Activated CD4-positive, alpha-beta T cell treated with anti-CD3 and anti-CD28 coated beads, Interleukin-2, amount 10 ng/mL, durations not matched to agents 7 days and 5 days (primary cell): ENCODE measurements at regions not wholly inside any gene's neighbourhood (a gene's known extent, or its start where the extent isn't known, plus 50 kb on each side); places are given as distances from the start of the nearest gene placed in this dataset.

ENCODE experiments used
- CTCF ChIA-PET: fragments of 350-600 bp; sonication (Branson Sonifier 250); formaldehyde crosslinking; loops from one replicate; lab custom pipeline; 2021; ENCODE audit warnings: antibody characterized with exemption; lab: Charles Lee
- POLR2A ChIA-PET: fragments of 350-600 bp; sonication (Branson Sonifier 250); formaldehyde crosslinking; loops from one replicate; lab custom pipeline; 2021; ENCODE audit warnings: antibody characterized with exemption; lab: Charles Lee
- DNase-seq: peaks from one replicate; pipeline ENCODE4 v3.0.0-alpha.2; 2020
- H3K27ac Mint-ChIP-seq: one replicate; pipeline ENCODE4 v1.8.0; 2021; ENCODE audit warnings: mild to moderate bottlenecking, moderate library complexity, mixed read lengths
- H3K27me3 Mint-ChIP-seq: one replicate; pipeline ENCODE4 v1.8.0; 2021; ENCODE audit warnings: mixed read lengths
- H3K36me3 Mint-ChIP-seq: one replicate; pipeline ENCODE4 v1.8.0; 2021; ENCODE audit warnings: low read depth, mixed read lengths
- H3K4me1 Mint-ChIP-seq: one replicate; pipeline ENCODE4 v1.8.0; 2021; ENCODE audit warnings: mixed read lengths
- H3K4me3 Mint-ChIP-seq: one replicate; pipeline ENCODE4 v1.8.0; 2021; ENCODE audit warnings: mild to moderate bottlenecking, moderate library complexity, mixed read lengths
- H3K9me3 Mint-ChIP-seq: one replicate; pipeline ENCODE4 v1.8.0; 2021; ENCODE audit warnings: mixed read lengths

DNA sequence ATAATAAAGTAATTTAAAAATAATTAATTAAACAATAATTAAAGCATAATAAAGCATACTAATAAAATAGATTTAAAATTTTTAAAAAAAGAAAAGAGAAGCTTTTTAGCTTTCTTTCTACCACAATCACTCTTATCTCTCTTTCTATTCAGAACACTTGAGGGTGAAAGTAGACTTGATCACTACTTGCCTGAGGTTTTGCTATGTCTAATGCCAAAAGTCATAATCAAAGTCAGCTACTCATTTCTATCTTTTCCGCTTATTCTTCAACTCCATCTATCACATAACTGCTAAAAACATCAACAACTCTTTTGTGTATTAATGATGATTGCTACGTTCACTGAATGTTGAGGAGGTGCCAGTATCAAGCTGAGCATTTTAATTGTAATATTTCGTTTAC, 202.0 kb upstream of the KRR1 start:
- POLR2A ChIA-PET: no interaction called here
- no peaks in the 10 kb centered on the region for H3K36me3 Mint-ChIP-seq

DNA sequence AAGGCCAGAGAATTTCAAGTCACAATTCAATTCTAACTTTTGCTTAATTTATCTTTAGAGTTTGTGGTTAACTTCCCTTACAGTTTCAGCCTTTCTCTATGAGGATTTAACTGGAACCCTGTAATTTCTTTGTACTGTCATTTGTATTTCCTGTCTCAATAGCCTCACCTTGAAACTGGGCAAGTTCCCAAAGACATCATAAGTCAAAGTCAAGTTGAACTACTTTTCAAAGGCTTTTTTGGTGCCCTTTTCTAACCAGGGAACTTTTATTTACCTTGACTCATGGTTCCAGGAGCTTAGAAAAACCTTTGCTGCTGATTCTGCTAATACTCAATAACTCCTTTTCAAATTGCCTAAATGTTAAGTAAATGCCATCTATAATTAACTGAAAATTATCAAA, 200.8 kb upstream of the KRR1 start:
- CTCF ChIA-PET: no interaction called here
- no peak for DNase-seq
- POLR2A ChIA-PET: no interaction called here
- Mint-ChIP-seq H3K9me3 (no peaks in the 10 kb centered on the region), H3K27ac (no peak overlapping the region), H3K27me3 (peaks cover 20% of the 10 kb centered on the region), H3K4me3 (no peak overlapping the region), H3K36me3 (no peaks in the 10 kb centered on the region), H3K4me1 (no peaks in the 10 kb centered on the region)

More for the DNA sequence above, 202.0 kb upstream of the KRR1 start:
- CTCF ChIA-PET: no interaction called here
- DNase-seq: no peak
- H3K9me3 Mint-ChIP-seq: no peaks in the 10 kb centered on the region
- H3K4me3 Mint-ChIP-seq: no peak overlapping the region
- no peak overlapping the region for H3K27ac Mint-ChIP-seq
- peaks cover 16% of the 10 kb centered on the region for H3K27me3 Mint-ChIP-seq
- no peaks in the 10 kb centered on the region for H3K4me1 Mint-ChIP-seq

DNA sequence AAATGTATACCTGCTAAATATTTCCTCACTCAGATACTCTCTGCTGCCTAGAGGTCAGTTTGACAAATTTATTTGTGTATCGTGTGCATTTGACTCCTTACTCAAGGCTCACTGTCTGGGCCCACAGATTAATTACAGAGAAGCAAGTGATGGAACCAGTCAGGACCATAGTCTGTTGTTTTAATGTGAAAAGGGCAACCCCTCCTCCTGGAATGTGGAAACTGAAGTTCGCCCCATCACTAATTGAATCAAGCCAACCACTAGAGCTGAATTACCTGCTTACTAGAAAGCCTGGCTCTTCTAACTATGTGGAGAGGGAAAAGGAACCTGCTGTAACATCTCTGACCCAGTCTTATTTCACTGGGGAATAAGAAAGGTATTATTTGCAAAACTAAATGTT, 199.9 kb upstream of the KRR1 start:
- POLR2A ChIA-PET: no interaction called here
- Mint-ChIP-seq H3K36me3 (no peaks in the 10 kb centered on the region), H3K4me1 (no peaks in the 10 kb centered on the region)

DNA sequence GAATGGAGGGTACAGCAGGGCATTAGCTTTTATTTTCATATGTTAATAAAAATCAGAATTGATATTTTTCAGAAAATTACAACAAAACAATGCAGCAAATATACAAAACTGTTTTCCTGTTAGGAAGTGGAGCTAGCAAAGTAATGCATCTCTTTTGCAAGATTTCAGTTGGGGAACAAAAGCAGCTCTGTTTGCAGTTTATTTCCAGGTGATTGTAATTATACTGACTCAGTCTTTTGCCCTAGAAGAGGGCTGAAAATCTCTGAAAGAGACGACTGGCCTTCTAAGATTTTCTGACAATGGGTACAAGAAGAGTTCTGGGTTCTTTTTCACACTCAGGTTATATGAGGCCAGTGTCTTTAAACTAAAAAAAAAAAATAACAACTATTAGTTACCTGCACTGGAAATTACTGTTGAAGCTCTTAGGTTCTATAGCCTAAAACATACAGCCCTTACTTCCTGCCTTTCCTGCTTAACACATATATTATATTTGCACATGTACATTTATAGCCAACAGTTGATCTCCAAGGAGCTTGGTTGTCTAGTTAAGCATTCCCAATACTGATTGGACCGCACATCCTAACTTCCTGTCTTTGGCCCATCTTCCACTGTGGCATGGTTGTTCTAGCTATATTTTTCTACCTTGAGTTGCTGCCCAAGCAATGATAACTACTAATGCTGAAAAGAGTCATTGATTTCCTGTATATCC, 199.1 kb upstream of the KRR1 start:
- Mint-ChIP-seq H3K4me1 (no peaks in the 10 kb centered on the region), H3K9me3 (no peaks in the 10 kb centered on the region), H3K27ac (no peak overlapping the region), H3K4me3 (no peak overlapping the region), H3K27me3 (peaks cover 20% of the 10 kb centered on the region), H3K36me3 (no peaks in the 10 kb centered on the region)
- ChIA-PET POLR2A (no interaction called here), CTCF (no interaction called here)
- no peak for DNase-seq

More for the DNA sequence above, 199.9 kb upstream of the KRR1 start:
- Mint-ChIP-seq H3K27ac (no peak overlapping the region), H3K4me3 (no peak overlapping the region), H3K9me3 (no peaks in the 10 kb centered on the region), H3K27me3 (peaks cover 20% of the 10 kb centered on the region)
- DNase-seq: no peak
- CTCF ChIA-PET: no interaction called here

DNA sequence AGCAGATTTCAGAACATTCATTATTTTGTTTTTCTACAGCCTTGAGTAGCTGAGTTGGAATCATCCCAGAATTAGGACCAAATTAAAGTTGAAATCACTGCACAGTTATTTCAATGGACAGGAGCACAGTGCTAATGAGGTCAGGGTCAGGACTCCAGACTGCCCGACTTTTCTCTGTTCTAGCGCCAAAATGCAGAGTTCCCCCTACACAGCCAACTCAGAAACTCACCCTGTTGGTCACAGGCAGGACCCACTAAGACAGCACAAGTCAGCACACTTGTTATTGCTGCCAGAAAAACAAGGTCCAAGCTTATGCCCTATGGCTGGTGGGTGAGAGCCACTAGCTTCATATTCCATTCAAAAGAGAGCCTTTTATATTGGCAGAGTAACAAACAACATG, 198.1 kb upstream of the KRR1 start:
- Mint-ChIP-seq H3K27ac (no peak overlapping the region), H3K36me3 (no peaks in the 10 kb centered on the region), H3K9me3 (no peaks in the 10 kb centered on the region), H3K4me1 (no peaks in the 10 kb centered on the region), H3K4me3 (no peak overlapping the region), H3K27me3 (peaks cover 20% of the 10 kb centered on the region)
- CTCF ChIA-PET: interaction anchor here (0.7 kb wide), 2 partner anchors 10 to 58 kb away, joined by 3 to 5 read pairs; no protein-coding TSS in a partner anchor
- POLR2A ChIA-PET: no interaction called here
- no peak for DNase-seq

DNA sequence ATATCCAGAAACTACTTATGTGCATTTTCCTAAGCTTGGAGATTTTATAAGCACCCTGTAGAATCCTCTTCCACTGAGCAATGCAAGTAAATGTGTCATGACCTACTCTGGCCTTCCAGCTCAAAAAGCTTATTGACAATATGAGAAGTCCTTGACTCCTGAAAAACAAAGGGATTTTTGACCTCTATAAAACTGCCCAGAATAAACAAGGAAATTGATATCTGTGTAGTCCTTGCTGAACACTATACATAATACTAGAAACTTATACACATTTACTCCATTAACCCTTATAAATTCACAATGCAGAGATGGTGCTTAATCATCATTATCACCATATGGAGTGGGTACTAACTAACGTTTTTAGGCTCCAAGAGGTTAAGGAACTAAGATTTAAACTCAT, 197.4 kb upstream of the KRR1 start:
- ChIA-PET POLR2A (no interaction called here), CTCF (no interaction called here)
- H3K4me1 Mint-ChIP-seq: no peaks in the 10 kb centered on the region
- H3K27me3 Mint-ChIP-seq: peaks cover 17% of the 10 kb centered on the region
- DNase-seq: no peak
- H3K9me3 Mint-ChIP-seq: no peaks in the 10 kb centered on the region
- H3K4me3 Mint-ChIP-seq: no peak overlapping the region
- H3K36me3 Mint-ChIP-seq: no peaks in the 10 kb centered on the region
- no peak overlapping the region for H3K27ac Mint-ChIP-seq

DNA sequence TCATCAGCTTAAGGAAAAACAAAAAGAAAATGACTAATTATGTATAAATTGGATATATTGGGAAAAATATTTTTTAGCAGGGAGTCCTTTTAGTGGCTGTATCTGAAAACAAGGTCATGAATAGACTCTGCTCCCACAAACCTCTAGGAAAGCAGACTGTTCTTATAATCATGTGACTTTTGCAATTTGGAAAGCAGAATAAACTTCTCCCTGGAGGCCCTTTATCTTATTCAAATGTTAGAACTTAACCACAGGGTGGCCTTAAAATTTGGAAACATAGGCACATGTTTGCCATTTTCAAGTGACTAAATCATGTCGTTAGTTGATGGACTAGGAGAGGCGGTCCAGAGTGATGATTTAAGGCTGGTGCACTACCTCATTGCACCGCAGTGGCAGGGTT, 196.6 kb upstream of the KRR1 start:
- POLR2A ChIA-PET: no interaction called here
- no peaks in the 10 kb centered on the region for H3K9me3 Mint-ChIP-seq
- CTCF ChIA-PET: no interaction called here

DNA sequence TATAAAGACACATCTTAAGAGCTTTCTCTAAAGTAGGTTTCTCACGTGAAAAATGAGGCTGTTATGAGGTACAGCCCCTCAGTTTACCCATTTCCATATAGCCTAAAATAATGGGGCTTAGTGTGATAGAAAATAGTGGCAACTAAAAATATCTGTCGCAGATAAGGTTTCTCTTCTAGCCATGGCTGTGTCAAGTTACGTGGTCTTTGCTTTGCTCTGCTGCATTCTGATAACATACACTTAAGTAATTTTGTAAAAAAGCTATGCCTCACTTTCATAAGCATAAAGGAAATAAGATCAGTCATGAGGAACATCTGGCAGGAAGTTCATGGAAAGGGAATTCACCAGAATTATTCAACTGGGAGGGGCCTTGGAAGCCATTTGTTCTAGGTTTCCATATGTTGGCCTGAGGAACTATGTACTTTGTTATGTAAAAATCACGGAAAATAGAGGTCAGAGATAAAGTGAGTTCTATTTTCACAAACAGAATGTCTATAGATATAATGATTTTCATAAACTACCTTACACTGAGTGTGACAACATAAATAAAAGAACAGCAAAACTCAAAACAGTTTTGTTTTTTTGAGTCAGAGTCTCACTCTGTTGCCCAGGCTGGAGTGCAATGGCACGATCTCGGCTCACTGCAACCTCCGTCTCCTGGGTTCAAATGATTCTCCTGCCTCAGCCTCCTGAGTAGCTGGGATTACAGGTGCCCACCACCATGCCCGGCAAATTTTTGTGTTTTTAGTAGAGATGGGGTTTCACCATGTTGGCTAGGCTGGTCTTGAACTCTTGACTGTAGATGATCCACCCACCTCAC, 195.6 kb upstream of the KRR1 start:
- H3K4me3 Mint-ChIP-seq: no peak overlapping the region
- no peak for DNase-seq
- H3K36me3 Mint-ChIP-seq: no peaks in the 10 kb centered on the region
- peaks cover 6% of the 10 kb centered on the region for H3K4me1 Mint-ChIP-seq
- peaks cover 9% of the 10 kb centered on the region for H3K27me3 Mint-ChIP-seq
- ChIA-PET CTCF (no interaction called here), POLR2A (no interaction called here)
- no peak overlapping the region for H3K27ac Mint-ChIP-seq
- H3K9me3 Mint-ChIP-seq: no peaks in the 10 kb centered on the region

More for the DNA sequence above, 196.6 kb upstream of the KRR1 start:
- Mint-ChIP-seq H3K27ac (no peak overlapping the region), H3K27me3 (peaks cover 12% of the 10 kb centered on the region), H3K4me3 (no peak overlapping the region), H3K4me1 (peaks cover 3% of the 10 kb centered on the region), H3K36me3 (no peaks in the 10 kb centered on the region)
- no peak for DNase-seq

DNA sequence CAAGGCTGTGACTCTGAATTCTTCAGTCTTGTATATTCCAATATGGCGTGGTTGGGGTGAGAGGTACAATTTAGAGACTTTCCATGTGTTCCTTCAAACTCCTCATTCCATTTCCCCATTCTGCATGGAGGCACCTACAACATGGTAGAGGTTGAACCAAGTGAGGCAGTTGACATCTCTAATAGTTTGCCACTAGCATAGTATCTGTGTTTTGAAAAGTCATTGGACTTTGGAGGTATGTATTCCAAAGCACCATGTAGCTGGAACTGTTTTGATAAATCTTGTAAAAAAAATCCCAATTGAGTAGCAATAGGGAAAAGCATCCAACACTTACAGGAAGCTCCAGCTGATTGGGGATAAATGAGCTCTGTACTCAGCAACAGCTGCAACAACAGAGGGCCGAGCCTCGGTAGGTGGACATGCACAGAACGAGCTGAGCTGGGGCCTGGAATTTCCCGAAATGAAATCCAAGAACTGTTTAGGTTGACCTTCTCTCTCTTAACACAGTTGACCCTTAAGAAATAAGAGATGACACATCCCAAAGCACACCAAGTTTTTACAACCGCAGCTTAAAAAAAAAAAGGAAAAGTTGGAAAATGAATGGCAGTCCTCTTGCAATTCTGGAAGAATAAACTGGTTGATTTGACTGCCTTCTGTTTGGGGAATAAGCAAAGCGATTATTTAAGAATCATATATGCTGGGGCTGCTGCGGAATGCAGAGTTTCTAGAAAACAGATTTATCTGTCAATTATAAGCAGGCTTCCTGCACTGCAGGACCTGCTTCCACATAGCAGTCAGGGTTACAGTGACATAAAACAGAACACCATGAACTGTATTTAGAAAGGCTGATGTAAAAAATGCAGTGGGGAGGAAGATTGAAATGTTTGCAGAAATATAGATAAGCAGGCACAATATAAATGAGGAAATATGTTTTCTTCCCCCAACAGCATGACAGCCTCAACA, 194.6 kb upstream of the KRR1 start:
- H3K4me3 Mint-ChIP-seq: no peak overlapping the region
- no peak overlapping the region for H3K27ac Mint-ChIP-seq
- CTCF ChIA-PET: interaction anchor here (1.2 kb wide), 1 partner anchor 15 kb away, joined by 3 read pairs; no protein-coding TSS in a partner anchor
- H3K9me3 Mint-ChIP-seq: no peaks in the 10 kb centered on the region
- no peaks in the 10 kb centered on the region for H3K36me3 Mint-ChIP-seq
- POLR2A ChIA-PET: no interaction called here
- H3K4me1 Mint-ChIP-seq: peaks cover 7% of the 10 kb centered on the region
- DNase-seq: no peak
- H3K27me3 Mint-ChIP-seq: peaks cover 8% of the 10 kb centered on the region

DNA sequence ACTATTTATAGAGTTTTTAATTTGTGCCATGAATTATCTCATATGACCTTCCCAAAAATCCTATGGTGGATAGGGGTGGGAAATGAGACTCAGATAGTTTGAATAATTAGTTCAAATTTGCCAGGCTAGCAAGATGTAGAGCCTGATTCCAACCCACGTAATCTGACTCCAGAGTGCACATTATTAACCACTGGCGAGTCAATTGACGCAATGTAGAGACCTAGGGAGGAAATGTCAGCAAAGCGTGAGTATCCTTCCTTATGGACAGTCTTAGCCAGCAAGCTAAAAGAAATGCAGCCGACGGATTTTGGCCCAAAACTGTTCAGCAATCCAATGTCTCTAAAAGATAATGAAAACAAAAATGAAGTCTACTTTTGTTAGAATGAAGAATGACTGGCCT, 193.3 kb upstream of the KRR1 start:
- Mint-ChIP-seq H3K27ac (no peak overlapping the region), H3K4me1 (peaks cover 7% of the 10 kb centered on the region), H3K27me3 (peaks cover 8% of the 10 kb centered on the region), H3K9me3 (no peaks in the 10 kb centered on the region), H3K36me3 (no peaks in the 10 kb centered on the region), H3K4me3 (no peak overlapping the region)
- CTCF ChIA-PET: no interaction called here
- POLR2A ChIA-PET: no interaction called here
- no peak for DNase-seq

DNA sequence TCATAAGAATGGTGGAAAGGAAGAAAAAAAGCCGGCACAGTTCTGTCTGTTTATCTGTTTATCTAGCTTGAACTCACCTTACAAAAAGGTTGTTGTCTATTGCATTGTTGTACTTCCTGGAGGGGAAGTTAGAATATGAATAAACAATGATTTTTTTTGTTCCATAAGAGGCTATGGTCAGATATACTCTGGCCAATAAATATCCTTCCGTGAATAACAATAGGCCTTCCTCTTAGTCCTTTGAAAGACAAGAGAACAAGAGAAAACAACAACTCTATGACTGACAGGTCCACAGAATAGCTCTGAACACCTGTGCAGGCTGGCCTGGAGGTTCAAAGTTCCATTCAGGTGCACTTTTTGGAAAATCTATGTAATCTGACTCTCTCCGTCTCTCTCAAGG, 192.8 kb upstream of the KRR1 start:
- CTCF ChIA-PET: no interaction called here
- no peak for DNase-seq
- peaks cover 6% of the 10 kb centered on the region for H3K27me3 Mint-ChIP-seq

DNA sequence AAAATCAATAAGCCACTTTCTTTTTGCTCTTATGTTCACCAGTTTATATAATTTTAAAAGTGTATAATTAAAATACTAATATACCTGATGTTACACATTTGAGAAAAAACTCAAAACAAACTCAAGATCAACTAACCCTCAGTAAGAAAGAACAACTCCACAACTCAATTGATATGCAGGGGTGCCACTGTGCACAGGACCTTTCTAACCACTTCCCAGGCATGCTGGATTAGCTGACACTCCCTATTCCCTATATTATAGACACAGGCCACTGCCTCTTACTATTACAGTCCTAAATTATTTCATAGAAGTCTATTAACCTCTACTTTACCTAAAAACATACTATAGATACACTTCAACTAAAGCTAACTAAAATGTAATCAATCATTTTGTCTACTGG, 191.7 kb upstream of the KRR1 start:
- POLR2A ChIA-PET: no interaction called here
- Mint-ChIP-seq H3K36me3 (no peaks in the 10 kb centered on the region), H3K27ac (no peak overlapping the region), H3K27me3 (peaks cover 4% of the 10 kb centered on the region), H3K9me3 (no peaks in the 10 kb centered on the region), H3K4me3 (no peak overlapping the region), H3K4me1 (peaks cover 7% of the 10 kb centered on the region)
- CTCF ChIA-PET: interaction anchor here (0.6 kb wide), 1 partner anchor 77 kb away, joined by 3 read pairs; no protein-coding TSS in a partner anchor
- DNase-seq: no peak

More for the DNA sequence above, 192.8 kb upstream of the KRR1 start:
- H3K27ac Mint-ChIP-seq: no peak overlapping the region
- POLR2A ChIA-PET: no interaction called here
- no peaks in the 10 kb centered on the region for H3K9me3 Mint-ChIP-seq
- peaks cover 7% of the 10 kb centered on the region for H3K4me1 Mint-ChIP-seq
- H3K36me3 Mint-ChIP-seq: no peaks in the 10 kb centered on the region
- no peak overlapping the region for H3K4me3 Mint-ChIP-seq
